Activated T-helper 1 cell treated with anti-CD3 and anti-CD28 coated beads, Interleukin-12 subunit alpha, Interleukin-12 subunit beta, Interleukin-2, Interleukin-4 antibody, amounts not matched to agents 30 ng/mL and 10 ng/mL and 1 ng/mL, durations not matched to agents 14 hours and 24 hours and 36 hours (primary cell): ENCODE measurements at regions not wholly inside any gene's neighbourhood (a gene's known extent, or its start where the extent isn't known, plus 50 kb on each side); places are given as distances from the start of the nearest gene placed in this dataset.

Experiments
- DNase-seq: peaks from one replicate; pipeline ENCODE4 v3.0.0; 2021; ENCODE audit warnings: low spot score
- H3K27ac Mint-ChIP-seq: one replicate; pipeline ENCODE4 v1.8.0; 2021; ENCODE audit warnings: mild to moderate bottlenecking, mixed read lengths
- H3K27me3 Mint-ChIP-seq: one replicate; pipeline ENCODE4 v1.8.0; 2022; ENCODE audit warnings: mild to moderate bottlenecking, moderate library complexity, mixed read lengths; ENCODE audit not compliant: insufficient read depth
- H3K36me3 Mint-ChIP-seq: one replicate; pipeline ENCODE4 v1.8.0; 2021; ENCODE audit warnings: low read depth, mixed read lengths
- H3K4me1 Mint-ChIP-seq: one replicate; pipeline ENCODE4 v1.8.0; 2021; ENCODE audit warnings: low read depth, mixed read lengths
- H3K4me3 Mint-ChIP-seq: one replicate; pipeline ENCODE4 v1.8.0; 2021; ENCODE audit warnings: mild to moderate bottlenecking, moderate library complexity, mixed read lengths
- H3K9me3 Mint-ChIP-seq: one replicate; pipeline ENCODE4 v1.8.0; 2021; ENCODE audit warnings: mixed read lengths
- intact Hi-C: fragments of 100-400 bp; cut with micrococcal nuclease; formaldehyde crosslinking; loops from one replicate; pipeline ENCODE4 v1.15.1; 2024

GRCh38 chr2:37779611-37780386 is 108.4 kb upstream of the CDC42EP3 start:
- Mint-ChIP-seq H3K4me1 (no peaks in the 10 kb centered on the region), H3K27ac (no peak overlapping the region), H3K9me3 (no peaks in the 10 kb centered on the region), H3K4me3 (no peak overlapping the region), H3K27me3 (peaks cover 6% of the 10 kb centered on the region), H3K36me3 (no peaks in the 10 kb centered on the region)
- no peak for DNase-seq
- intact Hi-C loops = no loop called here

GRCh38 chr2:37780387-37780676 is 108.9 kb upstream of the CDC42EP3 start:
- no peak overlapping the region for H3K27ac Mint-ChIP-seq
- no peaks in the 10 kb centered on the region for H3K9me3 Mint-ChIP-seq
- intact Hi-C loops = no loop called here
- H3K27me3 Mint-ChIP-seq = peaks cover 6% of the 10 kb centered on the region
- H3K4me1 Mint-ChIP-seq = no peaks in the 10 kb centered on the region
- H3K4me3 Mint-ChIP-seq = no peak overlapping the region
- no peaks in the 10 kb centered on the region for H3K36me3 Mint-ChIP-seq
- no peak for DNase-seq

- H3K4me1 Mint-ChIP-seq = no peaks in the 10 kb centered on the region
- no peak overlapping the region for H3K27ac Mint-ChIP-seq
- no peak overlapping the region for H3K4me3 Mint-ChIP-seq
- no peaks in the 10 kb centered on the region for H3K36me3 Mint-ChIP-seq
- H3K27me3 Mint-ChIP-seq = peaks cover 3% of the 10 kb centered on the region
- no peak for DNase-seq
- intact Hi-C loops = no loop called here
- no peaks in the 10 kb centered on the region for H3K9me3 Mint-ChIP-seq
Measured at GRCh38 chr2:37781028-37781427, 109.6 kb upstream of the CDC42EP3 start.

- Mint-ChIP-seq H3K27ac (no peak overlapping the region), H3K27me3 (peaks cover 2% of the 10 kb centered on the region), H3K4me1 (no peaks in the 10 kb centered on the region), H3K4me3 (no peak overlapping the region), H3K9me3 (peaks cover 3% of the 10 kb centered on the region), H3K36me3 (no peaks in the 10 kb centered on the region)
- DNase-seq = no peak
- intact Hi-C loops = no loop called here
Measured at GRCh38 chr2:37782155-37782673, 110.8 kb upstream of the CDC42EP3 start.

GRCh38 chr2:37782721-37783371 is 111.4 kb upstream of the CDC42EP3 start:
- H3K9me3 Mint-ChIP-seq = peaks cover 9% of the 10 kb centered on the region
- H3K36me3 Mint-ChIP-seq = no peaks in the 10 kb centered on the region
- H3K27ac Mint-ChIP-seq = no peak overlapping the region
- no peak for DNase-seq
- intact Hi-C loops = no loop called here
- no peak overlapping the region for H3K4me3 Mint-ChIP-seq
- H3K27me3 Mint-ChIP-seq = peaks cover 2% of the 10 kb centered on the region
- H3K4me1 Mint-ChIP-seq = no peaks in the 10 kb centered on the region

GRCh38 chr2:37783545-37783944 is 112.1 kb upstream of the CDC42EP3 start:
- H3K36me3 Mint-ChIP-seq = no peaks in the 10 kb centered on the region
- no peak for DNase-seq

GRCh38 chr2:37784071-37784758 is 112.8 kb upstream of the CDC42EP3 start:
- Mint-ChIP-seq H3K9me3 (peaks cover 22% of the 10 kb centered on the region), H3K27ac (no peak overlapping the region), H3K4me1 (no peaks in the 10 kb centered on the region), H3K36me3 (no peaks in the 10 kb centered on the region), H3K4me3 (no peak overlapping the region), H3K27me3 (peaks cover 2% of the 10 kb centered on the region)
- intact Hi-C loops = no loop called here
- no peak for DNase-seq

More at GRCh38 chr2:37783545-37783944, 112.1 kb upstream of the CDC42EP3 start:
- Mint-ChIP-seq H3K9me3 (peaks cover 15% of the 10 kb centered on the region), H3K4me1 (no peaks in the 10 kb centered on the region), H3K27ac (no peak overlapping the region), H3K4me3 (no peak overlapping the region), H3K27me3 (peaks cover 2% of the 10 kb centered on the region)
- intact Hi-C loops = no loop called here

GRCh38 chr2:37784759-37785149 is 113.3 kb upstream of the CDC42EP3 start:
- intact Hi-C loops = no loop called here

GRCh38 chr2:37786191-37786698 is 114.8 kb upstream of the CDC42EP3 start:
- no peaks in the 10 kb centered on the region for H3K4me1 Mint-ChIP-seq
- peaks cover 2% of the 10 kb centered on the region for H3K27me3 Mint-ChIP-seq
- no peaks in the 10 kb centered on the region for H3K36me3 Mint-ChIP-seq
- DNase-seq = no peak
- peaks cover 28% of the 10 kb centered on the region for H3K9me3 Mint-ChIP-seq
- H3K4me3 Mint-ChIP-seq = no peak overlapping the region
- intact Hi-C loops = no loop called here
- no peak overlapping the region for H3K27ac Mint-ChIP-seq

More at GRCh38 chr2:37784759-37785149, 113.3 kb upstream of the CDC42EP3 start:
- no peak overlapping the region for H3K4me3 Mint-ChIP-seq
- H3K9me3 Mint-ChIP-seq = peaks cover 27% of the 10 kb centered on the region
- H3K4me1 Mint-ChIP-seq = no peaks in the 10 kb centered on the region
- no peaks in the 10 kb centered on the region for H3K36me3 Mint-ChIP-seq
- H3K27me3 Mint-ChIP-seq = peaks cover 2% of the 10 kb centered on the region
- DNase-seq = no peak
- H3K27ac Mint-ChIP-seq = no peak overlapping the region

- peaks cover 28% of the 10 kb centered on the region for H3K9me3 Mint-ChIP-seq
- intact Hi-C loops = no loop called here
- H3K27me3 Mint-ChIP-seq = peaks cover 2% of the 10 kb centered on the region
- no peaks in the 10 kb centered on the region for H3K4me1 Mint-ChIP-seq
- DNase-seq = no peak
- H3K4me3 Mint-ChIP-seq = no peak overlapping the region
- no peak overlapping the region for H3K27ac Mint-ChIP-seq
- H3K36me3 Mint-ChIP-seq = no peaks in the 10 kb centered on the region
Measured at GRCh38 chr2:37786854-37787253, 115.4 kb upstream of the CDC42EP3 start.

- H3K4me3 Mint-ChIP-seq = no peak overlapping the region
- DNase-seq = no peak
- H3K9me3 Mint-ChIP-seq = peaks cover 31% of the 10 kb centered on the region
- intact Hi-C loops = no loop called here
- no peak overlapping the region for H3K27ac Mint-ChIP-seq
- peaks cover 4% of the 10 kb centered on the region for H3K4me1 Mint-ChIP-seq
- H3K27me3 Mint-ChIP-seq = peaks cover 2% of the 10 kb centered on the region
- H3K36me3 Mint-ChIP-seq = no peaks in the 10 kb centered on the region
Measured at GRCh38 chr2:37788602-37789209, 117.3 kb upstream of the CDC42EP3 start.

- Mint-ChIP-seq H3K4me3 (no peak overlapping the region), H3K4me1 (peaks cover 4% of the 10 kb centered on the region), H3K36me3 (no peaks in the 10 kb centered on the region), H3K27ac (no peak overlapping the region), H3K27me3 (peaks cover 2% of the 10 kb centered on the region), H3K9me3 (peaks cover 35% of the 10 kb centered on the region)
- no peak for DNase-seq
- intact Hi-C loops = no loop called here
Measured at GRCh38 chr2:37790019-37790418, 118.6 kb upstream of the CDC42EP3 start.
